ENCODE measurements at regions not wholly inside any gene's neighbourhood (a gene's known extent, or its start where the extent isn't known, plus 50 kb on each side); places are given as distances from the start of the nearest gene placed in this dataset.

- H3K4me3 Mint-ChIP-seq (ENCODE audit: unreplicated experiment), result no peak overlapping the region
- TF ChIP-seq CTCF (IDR thresholded peaks at IDR 0.05; ENCODE audit: unreplicated experiment), result no peak
Measured at GRCh38 chr11:79648766-79649520, 208.1 kb upstream of the TENM4 start.

GRCh38 chr11:79637219-79637618 lies 196.4 kb upstream of the TENM4 start:
- no peak for DNase-seq (ENCODE audit: low spot score)
- Mint-ChIP-seq H3K27ac (ENCODE audit: unreplicated experiment) (no peak overlapping the region), H3K36me3 (ENCODE audit: low read depth, unreplicated experiment) (no peaks in the 10 kb centered on the region), H3K9me3 (ENCODE audit: unreplicated experiment) (no peaks in the 10 kb centered on the region), H3K4me1 (ENCODE audit: unreplicated experiment) (no peaks in the 10 kb centered on the region), H3K27me3 (ENCODE audit: unreplicated experiment) (no peaks in the 10 kb centered on the region), H3K4me3 (ENCODE audit: unreplicated experiment) (no peak overlapping the region)
- no peak for TF ChIP-seq CTCF (IDR thresholded peaks at IDR 0.05; ENCODE audit: unreplicated experiment)

More at GRCh38 chr11:79648766-79649520, 208.1 kb upstream of the TENM4 start:
- DNase-seq (ENCODE audit: low spot score), result no peak
- Mint-ChIP-seq H3K4me1 (ENCODE audit: unreplicated experiment) (no peaks in the 10 kb centered on the region), H3K36me3 (ENCODE audit: low read depth, unreplicated experiment) (no peaks in the 10 kb centered on the region), H3K9me3 (ENCODE audit: unreplicated experiment) (no peaks in the 10 kb centered on the region), H3K27ac (ENCODE audit: unreplicated experiment) (no peak overlapping the region), H3K27me3 (ENCODE audit: unreplicated experiment) (no peaks in the 10 kb centered on the region)

- H3K4me3 Mint-ChIP-seq (ENCODE audit: unreplicated experiment), result no peak overlapping the region
- no peak for DNase-seq (ENCODE audit: low spot score)
- H3K9me3 Mint-ChIP-seq (ENCODE audit: unreplicated experiment), result no peaks in the 10 kb centered on the region
- H3K36me3 Mint-ChIP-seq (ENCODE audit: low read depth, unreplicated experiment), result no peaks in the 10 kb centered on the region
- no peak overlapping the region for H3K27ac Mint-ChIP-seq (ENCODE audit: unreplicated experiment)
- H3K27me3 Mint-ChIP-seq (ENCODE audit: unreplicated experiment), result peaks cover 3% of the 10 kb centered on the region
- no peak for TF ChIP-seq CTCF (IDR thresholded peaks at IDR 0.05; ENCODE audit: unreplicated experiment)
- no peaks in the 10 kb centered on the region for H3K4me1 Mint-ChIP-seq (ENCODE audit: unreplicated experiment)
Measured at GRCh38 chr11:79634905-79635304, 194.1 kb upstream of the TENM4 start.

- Mint-ChIP-seq H3K36me3 (ENCODE audit: low read depth, unreplicated experiment) (no peaks in the 10 kb centered on the region), H3K27me3 (ENCODE audit: unreplicated experiment) (peaks cover 3% of the 10 kb centered on the region), H3K4me3 (ENCODE audit: unreplicated experiment) (no peak overlapping the region), H3K4me1 (ENCODE audit: unreplicated experiment) (no peaks in the 10 kb centered on the region), H3K9me3 (ENCODE audit: unreplicated experiment) (no peaks in the 10 kb centered on the region), H3K27ac (ENCODE audit: unreplicated experiment) (no peak overlapping the region)
- no peak for TF ChIP-seq CTCF (IDR thresholded peaks at IDR 0.05; ENCODE audit: unreplicated experiment)
- no peak for DNase-seq (ENCODE audit: low spot score)
Measured at GRCh38 chr11:79627281-79627680, 186.5 kb upstream of the TENM4 start.
